ENCODE measurements at regions not wholly inside any gene's neighbourhood (a gene's known extent, or its start where the extent isn't known, plus 50 kb on each side); places are given as distances from the start of the nearest gene placed in this dataset.

DNA sequence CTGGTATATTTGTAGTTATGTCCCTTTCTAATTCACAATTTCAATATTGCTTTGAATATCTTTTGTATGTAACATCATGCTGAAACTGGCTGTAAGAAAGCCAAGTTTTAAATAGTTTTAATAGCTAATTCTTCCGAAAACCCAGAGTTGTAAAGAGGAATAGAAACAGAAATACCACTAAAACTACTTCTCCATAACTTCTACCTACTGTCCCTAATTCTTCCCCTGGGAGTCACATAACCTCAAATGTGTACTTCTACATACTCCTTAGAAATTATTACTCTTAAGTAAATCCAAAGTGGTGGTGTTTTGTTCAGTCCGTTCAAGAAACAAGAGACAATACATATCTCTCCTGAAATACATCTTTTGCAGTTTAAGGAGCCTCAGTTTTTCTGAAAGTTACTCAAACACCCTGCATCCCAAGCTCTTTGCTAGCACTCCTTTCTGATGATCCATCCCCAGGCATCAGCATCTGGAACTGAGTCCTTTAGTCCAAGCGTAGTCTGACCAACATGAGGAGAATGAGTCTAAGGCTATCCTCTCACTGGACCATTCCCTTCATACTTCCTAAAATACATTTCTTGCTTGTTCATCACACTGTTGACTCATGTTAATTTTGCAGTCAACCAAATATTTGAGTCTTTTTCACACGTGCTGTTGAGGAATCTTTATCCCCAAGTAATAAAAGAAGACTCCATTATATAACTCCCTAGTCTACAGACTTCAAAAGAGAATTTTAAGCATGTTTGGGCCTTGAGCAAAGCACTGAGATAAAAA is 214.3 kb upstream of the NUDT4 start:
- TF ChIP-seq, protein P1, sequence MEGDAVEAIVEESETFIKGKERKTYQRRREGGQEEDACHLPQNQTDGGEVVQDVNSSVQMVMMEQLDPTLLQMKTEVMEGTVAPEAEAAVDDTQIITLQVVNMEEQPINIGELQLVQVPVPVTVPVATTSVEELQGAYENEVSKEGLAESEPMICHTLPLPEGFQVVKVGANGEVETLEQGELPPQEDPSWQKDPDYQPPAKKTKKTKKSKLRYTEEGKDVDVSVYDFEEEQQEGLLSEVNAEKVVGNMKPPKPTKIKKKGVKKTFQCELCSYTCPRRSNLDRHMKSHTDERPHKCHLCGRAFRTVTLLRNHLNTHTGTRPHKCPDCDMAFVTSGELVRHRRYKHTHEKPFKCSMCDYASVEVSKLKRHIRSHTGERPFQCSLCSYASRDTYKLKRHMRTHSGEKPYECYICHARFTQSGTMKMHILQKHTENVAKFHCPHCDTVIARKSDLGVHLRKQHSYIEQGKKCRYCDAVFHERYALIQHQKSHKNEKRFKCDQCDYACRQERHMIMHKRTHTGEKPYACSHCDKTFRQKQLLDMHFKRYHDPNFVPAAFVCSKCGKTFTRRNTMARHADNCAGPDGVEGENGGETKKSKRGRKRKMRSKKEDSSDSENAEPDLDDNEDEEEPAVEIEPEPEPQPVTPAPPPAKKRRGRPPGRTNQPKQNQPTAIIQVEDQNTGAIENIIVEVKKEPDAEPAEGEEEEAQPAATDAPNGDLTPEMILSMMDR (IDR thresholded peaks at IDR 0.05; ENCODE audit: control extremely low read depth in 1 of 3, insufficient read depth in 1 of 3, low read depth in 1 of 3, low read length in 3 of 3), result no peak
- TF ChIP-seq NRF1 (IDR thresholded peaks at IDR 0.05; ENCODE audit: low read depth, low read length) (no peak), SP2 (IDR thresholded peaks at IDR 0.05; ENCODE audit: low read length) (no peak), KDM1A (IDR thresholded peaks at IDR 0.05; ENCODE audit: borderline replicate concordance, low read length) (no peak), POLR2AphosphoS5 (IDR thresholded peaks at IDR 0.05; ENCODE audit: low read depth, low read length) (no peak)

Data from H1 (cell line).